GM19372 (cell line): ENCODE measurements at regions not wholly inside any gene's neighbourhood (a gene's known extent, or its start where the extent isn't known, plus 50 kb on each side); places are given as distances from the start of the nearest gene placed in this dataset.

Experiments used
- ATAC-seq: cut with Tn5 transposase; IDR thresholded peaks from one replicate; pipeline ENCODE4 v1.9.1; 2021; ENCODE audit warnings: mild to moderate bottlenecking, low read depth, moderate library complexity; ENCODE audit not compliant: unreplicated experiment

DNA sequence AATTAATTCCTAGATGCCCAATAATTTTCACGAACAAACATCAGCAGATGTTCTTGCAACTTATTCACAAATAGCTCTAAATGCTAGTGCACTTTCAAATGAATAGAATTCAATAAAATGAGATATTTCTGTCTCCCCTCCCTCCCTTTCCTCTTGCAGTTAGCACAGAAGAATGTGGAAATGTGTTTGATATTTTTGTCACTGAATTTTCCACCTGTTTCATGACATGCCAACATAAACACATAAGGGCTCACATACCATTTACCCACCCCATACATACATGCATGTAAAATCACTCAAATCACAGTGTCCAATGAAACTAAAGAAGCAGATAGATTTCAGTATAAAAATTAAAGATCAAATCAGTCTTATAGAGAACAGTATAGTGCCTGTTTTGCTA lies 746.9 kb upstream of the MARCKS start:
- no peak for ATAC-seq

DNA sequence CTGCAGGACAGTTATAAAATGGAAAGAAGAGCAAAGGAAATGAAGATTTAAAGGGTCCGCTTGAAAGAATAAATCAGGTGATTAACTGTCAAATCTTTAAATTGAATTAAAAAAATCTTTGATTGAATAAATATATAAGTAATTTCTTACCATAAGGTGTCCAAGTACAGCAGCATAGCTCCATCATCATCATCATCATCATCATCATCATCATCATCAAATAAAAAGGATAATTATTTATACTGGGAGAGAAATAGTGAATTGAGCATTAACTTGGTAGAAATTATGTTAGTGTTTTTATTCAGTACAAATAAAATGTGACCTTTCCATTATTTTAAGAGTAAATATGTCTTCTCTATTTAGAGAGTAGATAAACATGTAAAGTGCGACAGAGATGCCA lies 745.6 kb upstream of the MARCKS start:
- ATAC-seq = no peak

DNA sequence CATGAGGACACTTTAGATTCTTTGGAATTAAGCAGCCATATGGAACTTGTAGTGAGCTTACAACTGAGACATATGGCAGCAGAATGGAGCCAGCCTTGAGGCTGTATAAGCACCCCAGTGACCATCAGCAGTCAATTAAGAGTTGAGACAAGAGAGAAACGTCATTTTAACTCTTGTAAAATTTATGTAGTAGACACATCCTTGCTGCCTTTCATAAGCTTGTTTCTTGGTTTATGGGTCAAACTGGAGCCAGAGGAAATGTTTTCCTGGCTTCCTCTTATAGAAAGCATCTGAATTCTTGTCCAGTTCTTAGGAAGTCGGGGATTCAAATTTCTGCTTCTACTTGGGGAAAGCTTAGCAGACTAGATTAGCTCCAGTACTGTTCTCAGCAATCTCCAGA lies 745.1 kb upstream of the MARCKS start:
- ATAC-seq = no peak

DNA sequence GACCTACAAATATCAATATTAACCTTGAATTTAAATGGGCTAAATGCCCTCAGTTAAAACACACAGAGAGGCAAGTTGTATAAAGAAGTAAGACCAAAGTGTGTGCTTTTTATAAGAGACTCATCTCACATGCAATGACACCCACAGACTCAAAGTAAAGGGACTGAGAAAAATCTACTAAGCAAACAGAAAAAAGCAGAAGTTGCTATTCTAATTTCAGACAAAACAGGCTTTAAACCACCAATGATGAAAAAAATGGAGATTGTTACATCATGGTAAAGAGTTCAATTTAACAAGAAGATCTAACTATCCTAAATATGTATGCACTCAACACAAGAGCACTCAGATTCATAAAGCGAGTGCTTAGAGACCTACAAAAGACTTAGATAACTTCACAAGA lies 741.9 kb upstream of the MARCKS start:
- no peak for ATAC-seq

GRCh38 chr6:113120224-113120581 lies 736.9 kb upstream of the MARCKS start:
- ATAC-seq = no peak

DNA sequence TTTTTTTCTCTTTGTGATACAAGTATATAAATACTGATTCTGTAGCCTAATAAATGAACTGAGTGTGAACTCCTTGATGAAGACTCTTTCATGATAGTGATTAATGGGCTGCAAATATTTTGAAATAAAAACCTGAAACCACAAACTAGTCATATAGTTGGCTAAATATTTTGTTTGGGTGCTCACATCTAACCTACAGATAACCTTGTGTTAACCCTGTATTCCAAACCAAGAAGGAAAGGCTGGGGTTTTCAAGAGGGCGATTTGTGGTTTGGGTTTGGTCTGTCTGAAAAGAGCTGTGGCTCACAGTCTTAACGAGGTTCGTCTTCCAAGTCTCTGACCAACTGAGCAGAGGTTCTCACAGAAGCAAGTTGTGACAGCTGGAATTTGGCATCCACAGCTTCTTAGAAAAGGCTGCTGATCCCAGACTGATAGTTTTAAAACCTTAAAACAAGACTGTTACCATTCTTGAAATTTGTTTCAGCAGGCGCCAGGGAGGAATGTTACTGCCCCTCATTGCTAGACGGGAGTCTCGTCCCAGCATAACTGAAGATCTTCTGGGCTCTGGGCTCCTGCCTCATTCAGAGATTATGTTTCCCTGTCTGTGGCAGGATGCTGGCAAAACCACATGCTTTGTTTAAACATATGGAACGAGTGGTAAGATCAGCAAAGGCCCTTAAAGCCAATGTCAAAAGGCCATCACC lies 736.4 kb upstream of the MARCKS start:
- ATAC-seq = no peak

DNA sequence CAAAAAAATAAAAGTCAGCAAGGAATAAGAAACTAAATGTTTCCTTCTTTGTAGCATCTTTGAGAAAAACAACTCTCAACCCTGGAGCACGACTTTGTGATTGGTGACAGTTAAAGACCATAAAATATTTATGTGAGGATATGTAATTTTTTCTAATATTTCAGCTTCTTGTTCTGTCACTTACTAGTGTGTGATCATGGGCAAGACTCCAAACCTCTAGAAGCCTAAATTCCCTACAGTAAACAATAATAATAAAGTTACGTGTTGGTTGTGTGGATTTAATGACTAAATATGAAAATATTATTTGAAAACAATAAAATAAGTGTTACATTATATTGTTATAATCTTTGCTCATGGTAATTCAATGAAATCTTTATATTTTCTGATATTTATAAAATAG lies 735.6 kb upstream of the MARCKS start:
- no peak for ATAC-seq

- no peak for ATAC-seq
These were observed 735.1 kb upstream of the MARCKS start for GRCh38 chr6:113122060-113122459.

DNA sequence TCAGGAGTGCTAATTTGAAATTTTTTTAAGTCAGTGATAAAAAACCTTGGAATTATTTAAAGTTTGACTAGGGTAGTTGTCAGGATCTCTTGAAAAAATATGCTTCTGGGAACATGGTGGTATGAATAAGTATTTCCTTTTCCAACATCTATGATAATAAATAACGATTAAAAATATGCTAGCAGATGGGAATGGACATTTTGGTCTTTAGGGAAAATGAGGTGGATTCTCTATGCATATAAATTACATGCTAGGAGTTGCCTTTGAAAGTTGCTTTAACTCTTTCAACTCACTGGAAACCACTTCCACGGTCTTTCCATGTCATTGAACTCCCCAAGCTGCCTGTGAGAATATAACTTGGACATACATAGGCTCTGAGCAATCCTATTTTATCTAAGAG lies 731.5 kb upstream of the MARCKS start:
- ATAC-seq = no peak

DNA sequence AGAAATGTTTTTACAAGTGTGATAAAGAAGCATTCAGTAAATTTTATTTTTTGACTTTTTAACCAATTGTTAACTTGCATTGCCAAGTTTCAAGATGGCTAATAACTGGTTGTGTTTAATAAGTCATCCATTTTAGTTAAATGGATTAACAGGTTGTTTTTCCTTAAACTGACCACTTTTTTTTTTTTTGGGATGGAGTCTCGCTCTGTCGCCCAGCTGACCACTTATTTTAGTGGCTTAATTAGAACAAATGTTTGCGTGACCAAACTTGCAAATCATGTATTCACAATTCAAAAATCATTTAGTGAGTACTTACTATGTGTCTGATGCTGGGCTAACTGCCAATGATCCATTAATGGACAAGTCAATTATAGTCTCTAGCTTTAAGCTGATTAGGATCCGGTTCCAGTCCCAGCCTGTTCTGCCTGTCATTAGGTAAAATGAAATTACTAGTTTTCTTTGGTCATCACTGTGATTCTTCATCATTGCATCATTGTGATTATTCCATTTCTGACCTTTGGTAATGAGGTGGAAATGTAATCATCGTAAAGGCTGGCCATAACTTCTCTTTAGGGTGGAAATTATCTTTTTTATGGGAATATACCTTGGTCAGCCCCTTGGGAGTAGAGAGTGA lies 729.2 kb upstream of the MARCKS start:
- no peak for ATAC-seq

DNA sequence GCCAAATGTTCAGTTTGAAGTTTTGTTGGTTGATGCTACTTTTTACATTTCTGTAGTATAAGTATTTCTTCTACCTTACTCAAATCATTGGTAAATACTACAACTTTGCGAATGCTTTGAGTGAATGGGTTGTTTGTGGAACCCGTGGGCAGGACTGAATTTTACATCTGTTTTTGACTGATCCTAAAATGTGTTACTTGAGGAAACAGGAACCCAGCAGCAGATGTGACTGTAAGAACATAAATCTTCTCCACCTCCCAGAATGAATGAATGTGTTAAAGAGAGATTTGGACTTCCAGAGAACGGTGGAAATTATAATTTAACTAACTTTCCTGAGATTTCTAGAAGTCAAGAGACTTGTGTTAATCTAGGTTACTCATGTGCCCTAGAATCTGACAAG lies 728.5 kb upstream of the MARCKS start:
- no peak for ATAC-seq

GRCh38 chr6:113129991-113130390 lies 727.2 kb upstream of the MARCKS start:
- ATAC-seq = no peak

DNA sequence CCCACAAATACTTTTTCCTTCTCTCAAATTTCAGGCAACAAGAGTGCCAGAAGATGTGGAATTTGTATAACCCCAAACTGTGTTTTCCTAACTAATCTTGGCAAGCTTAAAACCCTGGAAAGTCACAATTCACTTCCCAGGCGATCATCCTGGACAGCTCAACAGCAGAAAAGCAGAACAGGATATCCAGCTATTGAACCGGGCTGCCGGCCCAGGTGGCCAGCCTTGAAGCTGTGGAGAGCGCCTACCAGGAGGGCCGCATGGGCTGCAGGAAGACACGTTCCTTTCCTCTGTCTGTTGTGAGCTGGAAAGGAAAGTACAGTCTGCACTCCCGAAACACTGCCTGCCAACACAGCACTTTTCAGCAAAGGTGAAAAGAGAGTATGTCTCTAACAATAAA lies 719.7 kb upstream of the MARCKS start:
- ATAC-seq = no peak

DNA sequence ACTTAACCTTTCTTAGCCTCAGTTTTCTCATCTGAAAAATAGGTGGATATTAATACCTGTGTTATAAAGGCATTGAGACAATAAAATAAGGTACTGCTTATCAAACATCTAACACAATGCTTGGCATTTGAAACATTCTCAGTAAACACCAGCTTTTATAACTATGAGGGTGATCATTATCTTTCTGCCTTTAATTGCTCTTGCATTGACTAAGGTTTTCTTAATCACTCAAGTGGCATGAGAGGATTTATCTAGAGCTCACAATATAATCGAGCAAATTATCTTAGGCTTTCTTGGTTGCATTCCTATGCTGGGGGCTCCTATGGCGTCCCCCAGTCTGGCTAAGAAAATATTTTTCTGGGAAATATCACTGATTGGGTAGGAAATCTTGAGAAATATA lies 716.4 kb upstream of the MARCKS start:
- ATAC-seq = no peak

GRCh38 chr6:113141901-113142300 lies 715.2 kb upstream of the MARCKS start:
- ATAC-seq = no peak

GRCh38 chr6:113142671-113143174 lies 714.4 kb upstream of the MARCKS start:
- no peak for ATAC-seq

DNA sequence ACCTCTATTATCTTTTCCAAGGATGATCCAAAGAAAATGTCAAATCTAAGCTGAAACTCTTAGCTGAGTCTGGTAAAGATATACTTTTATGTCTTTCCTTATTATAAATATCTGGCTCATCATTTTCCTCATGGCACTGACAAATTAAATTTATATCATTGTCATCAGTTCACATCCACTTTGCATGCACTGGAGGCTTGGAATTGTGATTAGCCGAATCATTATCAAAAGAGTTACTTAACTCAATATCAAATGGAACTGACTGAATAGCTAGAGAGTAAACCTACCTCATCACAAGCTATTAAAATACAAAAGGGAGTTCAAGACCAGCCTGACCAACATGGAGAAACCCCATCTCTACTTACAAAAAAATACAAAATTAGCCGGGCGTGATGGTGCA lies 713.9 kb upstream of the MARCKS start:
- no peak for ATAC-seq

DNA sequence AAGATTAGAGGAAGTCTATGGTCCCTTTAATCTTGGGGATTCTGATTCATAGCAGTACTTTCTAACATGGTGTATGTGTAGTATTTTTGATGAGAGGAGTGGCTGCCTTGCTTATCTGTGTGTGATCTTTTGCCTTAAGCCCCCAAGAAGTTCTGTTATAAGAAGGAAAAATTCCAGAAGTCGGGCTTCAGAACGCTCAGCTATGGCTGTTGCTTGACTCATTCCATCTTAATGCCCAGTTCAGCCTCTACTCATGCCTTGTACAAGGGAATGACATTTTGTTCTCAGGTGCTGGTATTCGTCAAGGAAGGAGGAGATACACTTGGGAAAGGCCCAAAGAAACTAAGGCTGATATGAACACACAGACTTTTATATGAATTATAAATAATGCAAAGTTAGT lies 713.0 kb upstream of the MARCKS start:
- ATAC-seq = no peak

DNA sequence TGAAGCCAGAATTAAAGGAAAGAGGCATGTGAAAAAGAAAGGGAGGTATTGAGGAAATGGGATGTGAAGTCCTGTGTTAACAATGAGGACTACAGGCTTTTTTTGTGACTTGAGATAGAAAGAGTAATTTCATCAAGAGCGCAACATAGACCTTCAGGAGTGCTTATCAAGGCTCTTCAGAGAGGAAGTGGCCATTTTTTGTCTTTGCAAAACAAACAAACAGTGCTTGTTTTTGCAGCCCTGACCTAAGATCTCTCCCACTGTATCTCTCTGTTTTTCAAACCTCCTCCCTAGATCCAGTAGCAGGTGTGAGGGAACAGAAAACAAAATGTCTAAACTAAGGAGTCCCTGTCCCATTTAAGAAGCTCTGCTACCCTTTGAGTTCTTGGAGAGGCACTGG lies 710.3 kb upstream of the MARCKS start:
- ATAC-seq = no peak

DNA sequence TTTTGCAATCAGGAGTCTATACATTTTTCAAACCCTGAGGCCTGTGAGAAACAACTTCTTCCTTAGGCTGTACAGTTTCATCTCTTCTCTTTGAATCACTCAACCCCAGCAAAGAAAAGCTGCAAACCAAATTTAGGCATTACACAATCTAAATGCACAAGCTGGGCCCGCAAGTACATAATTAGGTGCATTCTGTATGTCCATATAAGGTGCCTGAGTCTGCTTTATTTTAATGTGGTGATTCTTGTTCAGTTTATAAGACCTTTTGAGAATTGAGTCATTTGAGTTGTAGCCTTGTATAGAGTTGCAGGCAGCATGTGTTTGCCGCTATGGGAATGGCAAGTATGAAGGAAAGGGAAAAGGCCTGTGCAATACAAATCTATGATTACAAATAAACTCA lies 709.6 kb upstream of the MARCKS start:
- no peak for ATAC-seq

GRCh38 chr6:113148566-113148965 lies 708.6 kb upstream of the MARCKS start:
- ATAC-seq = no peak

- no peak for ATAC-seq
These were observed 707.6 kb upstream of the MARCKS start for GRCh38 chr6:113149511-113149910.
